ENCODE measurements at regions not wholly inside any gene's neighbourhood (a gene's known extent, or its start where the extent isn't known, plus 50 kb on each side); places are given as distances from the start of the nearest gene placed in this dataset.

- Histone ChIP-seq H3K4me1 (ENCODE audit: control insufficient read depth, extremely low read depth, insufficient read depth, low read length) (peaks cover 39% of the 10 kb centered on the region), H2AFZ (ENCODE audit: control insufficient read depth, low read length) (peak overlapping the region; percentile 20), H4K20me1 (ENCODE audit: control insufficient read depth, extremely low read depth, insufficient read depth, low read length) (no peaks in the 10 kb centered on the region), H3K36me3 (ENCODE audit: control insufficient read depth in 2 of 2, extremely low read depth in 1 of 2, insufficient read depth in 2 of 2, low read length in 2 of 2) (no peaks in the 10 kb centered on the region), H3K79me2 (ENCODE audit: control insufficient read depth, insufficient read depth, low read length) (no peaks in the 10 kb centered on the region), H3K9me3 (ENCODE audit: control insufficient read depth, low read depth, low read length) (no peaks in the 10 kb centered on the region), H3K9ac (ENCODE audit: control insufficient read depth, extremely low read depth, insufficient read depth, low read length) (no peak overlapping the region), H3K9me1 (ENCODE audit: control insufficient read depth, extremely low read depth, insufficient read depth, low read length) (no peaks in the 10 kb centered on the region), H3K4me3 (ENCODE audit: control insufficient read depth in 2 of 3, extremely low read depth in 1 of 3, insufficient read depth in 2 of 3, low read depth in 1 of 3, low read length in 3 of 3) (no peak overlapping the region), H3K27ac (ENCODE audit: control insufficient read depth, insufficient read depth, low read length) (peak overlapping the region; percentile 99), H3K27me3 (ENCODE audit: control insufficient read depth, extremely low read depth, insufficient read depth, low read length) (no peaks in the 10 kb centered on the region), H3K4me2 (ENCODE audit: control insufficient read depth, extremely low read depth, insufficient read depth, low read depth, low read length) (no peak overlapping the region)
- DNase-seq (ENCODE audit: low read depth, low spot score) (no peak), FAIRE-seq (peak; percentile 29)
- TF ChIP-seq CTCF (optimal IDR thresholded peaks at IDR 0.05 in 1 of 3, IDR thresholded peaks at IDR 0.05 in 1 of 3, conservative IDR thresholded peaks at IDR 0.05 in 1 of 3; ENCODE audit: extremely low read depth in 1 of 3, insufficient read depth in 2 of 3, low read length in 3 of 3) = no peak
- TF ChIP-seq EZH2 (IDR thresholded peaks at IDR 0.05; ENCODE audit: low read length) = no peak
- dilution Hi-C loops (cut with MboI; ENCODE audit: extremely low pct_ligation_motif_present, low sequenced_read_pairs) = no loop called here
Observed at GRCh38 chr5:43774881-43775399, 172.0 kb downstream of the NNT start.

GRCh38 chr5:43773478-43773844, 170.5 kb downstream of the NNT start:
- peak overlapping the region; percentile 69 for H3K9ac ChIP-seq (ENCODE audit: control insufficient read depth, extremely low read depth, insufficient read depth, low read length)
- H3K9me1 ChIP-seq (ENCODE audit: control insufficient read depth, extremely low read depth, insufficient read depth, low read length) = no peaks in the 10 kb centered on the region
- no peaks in the 10 kb centered on the region for H4K20me1 ChIP-seq (ENCODE audit: control insufficient read depth, extremely low read depth, insufficient read depth, low read length)
- no peaks in the 10 kb centered on the region for H3K27me3 ChIP-seq (ENCODE audit: control insufficient read depth, extremely low read depth, insufficient read depth, low read length)
- peak overlapping the region; percentile 46 for H2AFZ ChIP-seq (ENCODE audit: control insufficient read depth, low read length)
- no peaks in the 10 kb centered on the region for H3K79me2 ChIP-seq (ENCODE audit: control insufficient read depth, insufficient read depth, low read length)
- DNase-seq (ENCODE audit: low read depth, low spot score) (peak; percentile 49), FAIRE-seq (no peak)
- no peaks in the 10 kb centered on the region for H3K9me3 ChIP-seq (ENCODE audit: control insufficient read depth, low read depth, low read length)
- H3K27ac ChIP-seq (ENCODE audit: control insufficient read depth, insufficient read depth, low read length) = peak overlapping the region; percentile 99
- no peaks in the 10 kb centered on the region for H3K36me3 ChIP-seq (ENCODE audit: control insufficient read depth in 2 of 2, extremely low read depth in 1 of 2, insufficient read depth in 2 of 2, low read length in 2 of 2)
- no peak for TF ChIP-seq EZH2 (IDR thresholded peaks at IDR 0.05; ENCODE audit: low read length)
- TF ChIP-seq CTCF (optimal IDR thresholded peaks at IDR 0.05 in 1 of 3, IDR thresholded peaks at IDR 0.05 in 1 of 3, conservative IDR thresholded peaks at IDR 0.05 in 1 of 3; ENCODE audit: extremely low read depth in 1 of 3, insufficient read depth in 2 of 3, low read length in 3 of 3) = no peak
- H3K4me1 ChIP-seq (ENCODE audit: control insufficient read depth, extremely low read depth, insufficient read depth, low read length) = peaks cover 39% of the 10 kb centered on the region
- peak overlapping the region; percentile 81 for H3K4me2 ChIP-seq (ENCODE audit: control insufficient read depth, extremely low read depth, insufficient read depth, low read depth, low read length)
- dilution Hi-C loops (cut with MboI; ENCODE audit: extremely low pct_ligation_motif_present, low sequenced_read_pairs) = no loop called here
- H3K4me3 ChIP-seq (ENCODE audit: control insufficient read depth in 2 of 3, extremely low read depth in 1 of 3, insufficient read depth in 2 of 3, low read depth in 1 of 3, low read length in 3 of 3) = peak overlapping the region in 2 of 3 experiments; percentile 24 to 26
